PFSK-1 (cell line): ENCODE measurements at regions not wholly inside any gene's neighbourhood (a gene's known extent, or its start where the extent isn't known, plus 50 kb on each side); places are given as distances from the start of the nearest gene placed in this dataset.

ENCODE experiments used
- FOXP2 ChIP-seq: optimal IDR thresholded peaks from 2 replicates; pipeline ENCODE3; 2011; ENCODE audit warnings: borderline replicate concordance, control low read depth, inconsistent platforms; ENCODE audit not compliant: insufficient read depth; ENCODE audit errors: extremely low read length, extremely low read depth
- POLR2AphosphoS5 ChIP-seq: IDR thresholded peaks from 2 replicates; pipeline ENCODE4 v1.6.1; 2012; ENCODE audit warnings: low read depth, mild to moderate bottlenecking, control low read depth, low read length, moderate library complexity
- SIN3A ChIP-seq: IDR thresholded peaks from 2 replicates; pipeline ENCODE4 v1.6.1; 2012; ENCODE audit warnings: mild to moderate bottlenecking, low read length, moderate library complexity, borderline replicate concordance; ENCODE audit not compliant: insufficient read depth
- TAF1 ChIP-seq: IDR thresholded peaks from 2 replicates; pipeline ENCODE4 v1.6.1; 2012; ENCODE audit warnings: low read length, control low read depth, borderline replicate concordance; ENCODE audit not compliant: insufficient read depth
- TF ChIP-seq, protein P1 (sequence below), 2 experiments: IDR thresholded peaks; 2 replicates each; pipeline versions ENCODE4 v1.6.1 to v1.8.0; 2011 to 2012; ENCODE audit warnings: low read depth in 2 of 2, low read length in 2 of 2, control low read depth in 1 of 2, inconsistent platforms in 1 of 2, mild to moderate bottlenecking in 1 of 2, moderate library complexity in 1 of 2; ENCODE audit not compliant: insufficient read depth in 1 of 2

DNA sequence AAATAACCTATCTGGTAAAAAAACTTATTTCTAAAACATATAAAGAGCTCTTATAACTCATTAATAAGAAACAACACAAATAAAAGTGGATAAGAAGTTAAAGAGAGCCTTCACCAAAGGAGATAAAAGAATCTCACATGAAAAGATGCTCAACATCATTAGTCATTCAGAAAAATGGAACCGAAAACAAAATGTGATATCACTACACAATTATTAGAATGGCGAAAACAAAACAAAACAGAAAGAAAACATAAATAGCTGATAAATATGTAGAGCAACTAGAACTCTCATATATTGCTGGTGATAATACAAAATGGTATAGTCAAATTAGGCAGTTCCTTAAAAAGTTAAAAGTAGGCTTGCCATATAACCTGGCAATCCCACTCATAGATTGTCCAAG lies 1109.3 kb downstream of the PLA2G4A start:
- TF ChIP-seq FOXP2 (no peak), TAF1 (no peak), POLR2AphosphoS5 (no peak), SIN3A (no peak)
- TF ChIP-seq, protein P1, sequence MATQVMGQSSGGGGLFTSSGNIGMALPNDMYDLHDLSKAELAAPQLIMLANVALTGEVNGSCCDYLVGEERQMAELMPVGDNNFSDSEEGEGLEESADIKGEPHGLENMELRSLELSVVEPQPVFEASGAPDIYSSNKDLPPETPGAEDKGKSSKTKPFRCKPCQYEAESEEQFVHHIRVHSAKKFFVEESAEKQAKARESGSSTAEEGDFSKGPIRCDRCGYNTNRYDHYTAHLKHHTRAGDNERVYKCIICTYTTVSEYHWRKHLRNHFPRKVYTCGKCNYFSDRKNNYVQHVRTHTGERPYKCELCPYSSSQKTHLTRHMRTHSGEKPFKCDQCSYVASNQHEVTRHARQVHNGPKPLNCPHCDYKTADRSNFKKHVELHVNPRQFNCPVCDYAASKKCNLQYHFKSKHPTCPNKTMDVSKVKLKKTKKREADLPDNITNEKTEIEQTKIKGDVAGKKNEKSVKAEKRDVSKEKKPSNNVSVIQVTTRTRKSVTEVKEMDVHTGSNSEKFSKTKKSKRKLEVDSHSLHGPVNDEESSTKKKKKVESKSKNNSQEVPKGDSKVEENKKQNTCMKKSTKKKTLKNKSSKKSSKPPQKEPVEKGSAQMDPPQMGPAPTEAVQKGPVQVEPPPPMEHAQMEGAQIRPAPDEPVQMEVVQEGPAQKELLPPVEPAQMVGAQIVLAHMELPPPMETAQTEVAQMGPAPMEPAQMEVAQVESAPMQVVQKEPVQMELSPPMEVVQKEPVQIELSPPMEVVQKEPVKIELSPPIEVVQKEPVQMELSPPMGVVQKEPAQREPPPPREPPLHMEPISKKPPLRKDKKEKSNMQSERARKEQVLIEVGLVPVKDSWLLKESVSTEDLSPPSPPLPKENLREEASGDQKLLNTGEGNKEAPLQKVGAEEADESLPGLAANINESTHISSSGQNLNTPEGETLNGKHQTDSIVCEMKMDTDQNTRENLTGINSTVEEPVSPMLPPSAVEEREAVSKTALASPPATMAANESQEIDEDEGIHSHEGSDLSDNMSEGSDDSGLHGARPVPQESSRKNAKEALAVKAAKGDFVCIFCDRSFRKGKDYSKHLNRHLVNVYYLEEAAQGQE (IDR thresholded peaks at IDR 0.05; ENCODE audit: insufficient read depth in 1 of 2, low read depth in 2 of 2, low read length in 2 of 2), result no peak

DNA sequence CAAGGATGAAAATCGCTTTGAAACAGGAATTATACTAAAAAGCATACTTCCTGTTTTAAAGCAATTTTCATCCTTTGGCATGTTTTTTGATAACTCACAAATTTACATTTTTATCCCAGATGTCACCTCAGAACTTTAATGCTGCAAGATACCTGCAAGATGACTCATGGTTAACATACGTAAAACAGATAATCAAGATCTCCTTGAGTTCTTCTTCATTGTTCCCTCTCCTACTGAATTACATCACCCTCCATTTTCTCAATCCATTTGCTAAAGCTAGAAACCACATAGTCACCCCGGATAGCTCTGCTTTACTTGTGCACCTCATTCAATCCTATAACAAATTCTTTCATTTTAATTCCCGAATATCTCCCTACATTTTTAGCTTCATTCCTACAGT lies 1114.2 kb downstream of the PLA2G4A start:
- TF ChIP-seq FOXP2 (no peak), SIN3A (no peak), POLR2AphosphoS5 (no peak), TAF1 (no peak)
- TF ChIP-seq, protein P1 (IDR thresholded peaks at IDR 0.05; ENCODE audit: insufficient read depth in 1 of 2, low read depth in 2 of 2, low read length in 2 of 2), result no peak

DNA sequence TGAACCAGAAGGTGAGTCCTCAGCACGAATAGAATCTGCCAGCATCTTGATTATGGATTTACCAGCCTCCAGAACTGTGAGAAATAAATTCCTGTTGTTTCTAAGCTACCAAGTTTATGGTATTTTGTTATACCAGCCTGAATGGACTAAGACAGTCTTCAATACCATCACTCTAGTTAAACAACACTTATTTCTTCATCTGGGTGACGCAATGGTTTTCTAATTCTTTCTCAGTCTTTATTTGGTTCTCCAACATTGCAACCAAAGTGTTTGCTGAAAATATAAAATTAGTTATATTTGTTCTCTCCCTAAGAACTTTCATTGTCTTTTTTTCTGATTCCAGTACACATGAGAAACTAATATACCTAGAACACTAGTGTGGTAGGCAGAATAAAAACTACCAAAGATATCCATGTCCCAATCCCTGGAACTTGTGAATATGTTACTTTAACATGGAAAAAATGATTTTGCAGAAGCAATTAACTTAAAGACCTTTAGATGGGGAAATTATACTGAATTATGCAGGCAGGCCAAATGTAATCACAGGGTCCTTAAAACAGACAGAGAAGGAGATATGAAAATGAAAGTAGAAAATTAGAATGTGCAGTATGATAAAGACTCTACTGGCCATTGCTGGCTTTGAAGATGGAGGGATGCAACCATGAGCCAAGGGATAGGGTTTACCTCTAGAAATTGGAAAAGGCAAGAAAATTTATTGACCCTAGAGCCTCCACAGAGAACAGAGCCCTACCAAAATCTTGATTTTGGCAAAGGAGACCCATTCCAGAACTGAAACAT lies 1115.1 kb downstream of the PLA2G4A start:
- TF ChIP-seq POLR2AphosphoS5 (no peak), FOXP2 (no peak), TAF1 (no peak)

DNA sequence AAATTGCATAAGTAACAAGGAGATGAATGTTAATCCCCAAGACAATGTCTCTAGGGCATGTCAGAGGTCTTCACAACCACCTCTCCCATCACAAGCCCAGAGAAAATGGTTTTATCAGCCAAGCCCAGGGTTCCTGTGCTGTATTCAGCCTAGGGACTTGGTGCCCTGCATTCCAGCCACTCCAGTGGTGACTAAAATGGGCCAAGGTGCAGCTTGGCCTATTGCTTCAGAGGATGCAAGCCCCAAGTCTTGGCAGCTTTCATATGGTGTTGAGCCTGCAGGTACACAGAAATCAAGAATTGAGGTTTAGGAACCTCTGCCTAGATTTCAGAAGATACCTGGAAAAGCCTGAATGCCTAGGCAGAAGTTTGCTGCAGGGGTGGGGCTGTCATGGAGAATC lies 1118.6 kb downstream of the PLA2G4A start:
- TF ChIP-seq SIN3A (no peak), TAF1 (no peak), FOXP2 (no peak), POLR2AphosphoS5 (no peak)
- TF ChIP-seq, protein P1 (IDR thresholded peaks at IDR 0.05; ENCODE audit: insufficient read depth in 1 of 2, low read depth in 2 of 2, low read length in 2 of 2), result no peak

DNA sequence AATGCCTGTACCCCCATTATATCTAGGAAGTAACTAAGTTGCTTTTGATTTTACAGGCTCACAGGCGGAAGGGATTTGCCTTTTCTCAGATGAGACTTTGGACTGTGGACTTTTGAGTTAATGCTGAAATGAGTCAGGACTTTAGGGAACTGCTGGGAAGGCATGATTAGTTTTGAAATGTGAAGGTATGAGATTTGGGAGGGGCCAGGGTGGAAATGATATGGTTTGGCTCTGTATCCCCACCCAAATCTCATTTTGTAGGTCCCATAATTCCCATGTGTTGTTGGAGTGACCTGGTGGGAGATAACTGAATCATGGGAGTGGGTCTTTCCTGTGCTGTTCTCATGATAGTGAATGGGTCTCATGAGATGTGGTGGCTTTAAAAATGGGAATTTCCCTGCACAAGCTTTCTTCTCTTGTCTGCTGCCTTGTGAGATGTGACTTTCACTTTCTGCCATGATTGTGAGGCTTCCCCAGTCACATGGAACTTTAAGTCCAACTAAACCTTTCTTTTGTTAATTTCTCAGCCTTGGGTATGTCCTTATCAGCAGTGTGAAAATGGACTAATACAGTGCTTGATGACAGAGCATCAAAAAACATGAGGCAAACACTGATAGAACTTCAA lies 1119.5 kb downstream of the PLA2G4A start:
- TF ChIP-seq FOXP2, result no peak

DNA sequence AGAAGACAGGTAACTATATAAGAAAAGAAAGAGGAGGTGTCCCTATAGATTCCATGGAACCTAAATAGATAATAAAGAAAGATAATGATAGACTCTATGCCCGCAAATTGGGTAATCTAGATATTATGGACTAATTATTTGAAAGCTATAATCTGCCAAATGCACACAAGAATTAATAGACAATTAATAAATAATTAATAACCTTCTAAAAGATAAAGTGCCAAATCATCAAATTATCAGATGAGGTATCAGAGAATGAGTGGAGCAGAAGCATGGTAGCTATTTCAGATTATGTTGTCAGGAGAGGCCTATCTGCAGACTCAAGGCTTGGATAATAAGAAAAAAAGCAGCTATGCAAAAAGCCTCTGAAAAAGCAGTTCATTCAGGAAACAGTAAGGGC lies 1120.8 kb downstream of the PLA2G4A start:
- no peak for TF ChIP-seq SIN3A
- TF ChIP-seq, protein P1 (IDR thresholded peaks at IDR 0.05; ENCODE audit: insufficient read depth in 1 of 2, low read depth in 2 of 2, low read length in 2 of 2), result no peak
- no peak for TF ChIP-seq POLR2AphosphoS5
- TF ChIP-seq TAF1, result no peak
- TF ChIP-seq FOXP2, result no peak
